ENCODE measurements at regions not wholly inside any gene's neighbourhood (a gene's known extent, or its start where the extent isn't known, plus 50 kb on each side); places are given as distances from the start of the nearest gene placed in this dataset.
"Not testable (repeated sequence)": the region's sequence is repeated elsewhere in the genome, so short reads cannot be mapped to it uniquely, and the experiment has no call there.

- H3K36me3 ChIP-seq (ENCODE audit: control insufficient read depth in 2 of 2, insufficient read depth in 1 of 2, low read length in 2 of 2); H3K9me3 ChIP-seq (ENCODE audit: control insufficient read depth, insufficient read depth, low read depth, low read length); POLR2A ChIA-PET; CTCF ChIA-PET; H3K4me1 ChIP-seq (ENCODE audit: control insufficient read depth, insufficient read depth, low read length); H3K27ac ChIP-seq (ENCODE audit: extremely low read depth, low read depth, low read length); H3K4me3 ChIP-seq (ENCODE audit: low read depth, low read length): not testable (repeated sequence)
Observed at GRCh38 chr12:47365443-47366076, 285.8 kb upstream of the AMIGO2 start.

GRCh38 chr12:47364261-47364660 lies 284.5 kb upstream of the AMIGO2 start:
- Histone ChIP-seq H3K9me3 (ENCODE audit: control insufficient read depth, insufficient read depth, low read depth, low read length) (no peaks in the 10 kb centered on the region), H3K36me3 (ENCODE audit: control insufficient read depth in 2 of 2, insufficient read depth in 1 of 2, low read length in 2 of 2) (no peaks in the 10 kb centered on the region), H3K4me1 (ENCODE audit: control insufficient read depth, insufficient read depth, low read length) (no peaks in the 10 kb centered on the region), H3K27ac (ENCODE audit: extremely low read depth, low read depth, low read length) (no peak overlapping the region), H3K4me3 (ENCODE audit: low read depth, low read length) (no peak overlapping the region)
- POLR2A ChIA-PET, result no interaction called here
- CTCF ChIA-PET, result no interaction called here
- no peak for TF ChIP-seq PBX3 (CRISPR knock-in tag; IDR thresholded peaks at IDR 0.05)
- TF ChIP-seq ZNF24 (tag by site-specific recombination; IDR thresholded peaks at IDR 0.05), result no peak
- no peak for TF ChIP-seq ZNF776 (tag by site-specific recombination; IDR thresholded peaks at IDR 0.05; ENCODE audit: borderline replicate concordance)
- TF ChIP-seq ZNF433 (tag by site-specific recombination; IDR thresholded peaks at IDR 0.05; ENCODE audit: low read depth), result no peak
- no peak for TF ChIP-seq ZFHX2 (tag by site-specific recombination; conservative IDR thresholded peaks at IDR 0.05)
- TF ChIP-seq ZXDB (tag by site-specific recombination; IDR thresholded peaks at IDR 0.05), result no peak
- no peak for TF ChIP-seq ZNF660 (tag by site-specific recombination; IDR thresholded peaks at IDR 0.05)
- TF ChIP-seq ZNF157 (tag by site-specific recombination; IDR thresholded peaks at IDR 0.05), result no peak
- no peak for TF ChIP-seq ZNF768 (tag by site-specific recombination; IDR thresholded peaks at IDR 0.05)
- no peak for TF ChIP-seq ZNF514 (tag by site-specific recombination; IDR thresholded peaks at IDR 0.05)
- no peak for TF ChIP-seq ZFP37 (tag by site-specific recombination; IDR thresholded peaks at IDR 0.05)
- TF ChIP-seq FEZF1 (tag by site-specific recombination; IDR thresholded peaks at IDR 0.05), result no peak
- no peak for TF ChIP-seq ZNF341 (tag by site-specific recombination; IDR thresholded peaks at IDR 0.05; ENCODE audit: low read depth)
- TF ChIP-seq ZNF488 (tag by site-specific recombination; IDR thresholded peaks at IDR 0.05), result no peak
- TF ChIP-seq ZNF624 (tag by site-specific recombination; IDR thresholded peaks at IDR 0.05), result no peak

- Histone ChIP-seq H3K9me3 (ENCODE audit: control insufficient read depth, insufficient read depth, low read depth, low read length) (no peaks in the 10 kb centered on the region), H3K36me3 (ENCODE audit: control insufficient read depth in 2 of 2, insufficient read depth in 1 of 2, low read length in 2 of 2) (no peaks in the 10 kb centered on the region), H3K27ac (ENCODE audit: extremely low read depth, low read depth, low read length) (no peak overlapping the region), H3K4me3 (ENCODE audit: low read depth, low read length) (no peak overlapping the region), H3K4me1 (ENCODE audit: control insufficient read depth, insufficient read depth, low read length) (no peaks in the 10 kb centered on the region)
- ChIA-PET POLR2A (no interaction called here), CTCF (interaction anchor here (0.5 kb wide), 1 partner anchor 22 kb away, joined by 3 read pairs; no protein-coding TSS in a partner anchor)
- TF ChIP-seq ZNF791 (tag by site-specific recombination; IDR thresholded peaks at IDR 0.05) (no peak), ZSCAN18 (tag by site-specific recombination; IDR thresholded peaks at IDR 0.05) (no peak), KLF17 (tag by site-specific recombination; IDR thresholded peaks at IDR 0.05) (no peak), ZNF521 (tag by site-specific recombination; IDR thresholded peaks at IDR 0.05) (no peak), SP2 (tag by site-specific recombination; IDR thresholded peaks at IDR 0.05) (no peak), ATF2 (tag by site-specific recombination; IDR thresholded peaks at IDR 0.05; ENCODE audit: low read depth) (no peak), ZNF792 (tag by site-specific recombination; IDR thresholded peaks at IDR 0.05) (no peak), ZNF202 (tag by site-specific recombination; IDR thresholded peaks at IDR 0.05; ENCODE audit: borderline replicate concordance) (no peak), ZNF138 (tag by site-specific recombination; IDR thresholded peaks at IDR 0.05; ENCODE audit: borderline replicate concordance) (no peak), SALL2 (tag by site-specific recombination; IDR thresholded peaks at IDR 0.05; ENCODE audit: borderline replicate concordance) (no peak), ZNF610 (tag by site-specific recombination; IDR thresholded peaks at IDR 0.05; ENCODE audit: borderline replicate concordance) (no peak), ZNF596 (tag by site-specific recombination; IDR thresholded peaks at IDR 0.05) (no peak)
Observed at GRCh38 chr12:47362126-47362705, 282.5 kb upstream of the AMIGO2 start.
